IPS-20b (cell line): ENCODE measurements at regions not wholly inside any gene's neighbourhood (a gene's known extent, or its start where the extent isn't known, plus 50 kb on each side); places are given as distances from the start of the nearest gene placed in this dataset.

Source experiments
- H3K27ac ChIP-seq: one replicate; pipeline ENCODE4 v1.5.1; 2013; ENCODE audit warnings: low read length
- H3K27me3 ChIP-seq: 2 replicates; pipeline ENCODE4 v1.6.1; 2013; ENCODE audit warnings: mild to moderate bottlenecking, low read length, inconsistent platforms; ENCODE audit not compliant: insufficient read depth
- H3K36me3 ChIP-seq: 2 replicates; pipeline ENCODE4 v1.6.1; 2013; ENCODE audit warnings: low read depth, mild to moderate bottlenecking, inconsistent platforms, low read length, moderate library complexity; ENCODE audit not compliant: insufficient read depth
- H3K4me1 ChIP-seq: 2 replicates; pipeline ENCODE4 v1.6.1; 2013; ENCODE audit warnings: mild to moderate bottlenecking, control low read depth, inconsistent platforms, low read length, moderate library complexity; ENCODE audit not compliant: insufficient read depth
- H3K4me3 ChIP-seq: 2 replicates; pipeline ENCODE4 v1.5.1; 2013; ENCODE audit warnings: mild to moderate bottlenecking, low read length, inconsistent platforms
- H3K9ac ChIP-seq: 2 replicates; pipeline ENCODE4 v1.6.1; 2013; ENCODE audit warnings: low read depth, mild to moderate bottlenecking, inconsistent platforms, low read length, moderate library complexity
- H3K9me3 ChIP-seq: 2 replicates; pipeline ENCODE4 v1.6.1; 2013; ENCODE audit warnings: mild to moderate bottlenecking, low read depth, low read length, inconsistent platforms; ENCODE audit not compliant: insufficient read depth

DNA sequence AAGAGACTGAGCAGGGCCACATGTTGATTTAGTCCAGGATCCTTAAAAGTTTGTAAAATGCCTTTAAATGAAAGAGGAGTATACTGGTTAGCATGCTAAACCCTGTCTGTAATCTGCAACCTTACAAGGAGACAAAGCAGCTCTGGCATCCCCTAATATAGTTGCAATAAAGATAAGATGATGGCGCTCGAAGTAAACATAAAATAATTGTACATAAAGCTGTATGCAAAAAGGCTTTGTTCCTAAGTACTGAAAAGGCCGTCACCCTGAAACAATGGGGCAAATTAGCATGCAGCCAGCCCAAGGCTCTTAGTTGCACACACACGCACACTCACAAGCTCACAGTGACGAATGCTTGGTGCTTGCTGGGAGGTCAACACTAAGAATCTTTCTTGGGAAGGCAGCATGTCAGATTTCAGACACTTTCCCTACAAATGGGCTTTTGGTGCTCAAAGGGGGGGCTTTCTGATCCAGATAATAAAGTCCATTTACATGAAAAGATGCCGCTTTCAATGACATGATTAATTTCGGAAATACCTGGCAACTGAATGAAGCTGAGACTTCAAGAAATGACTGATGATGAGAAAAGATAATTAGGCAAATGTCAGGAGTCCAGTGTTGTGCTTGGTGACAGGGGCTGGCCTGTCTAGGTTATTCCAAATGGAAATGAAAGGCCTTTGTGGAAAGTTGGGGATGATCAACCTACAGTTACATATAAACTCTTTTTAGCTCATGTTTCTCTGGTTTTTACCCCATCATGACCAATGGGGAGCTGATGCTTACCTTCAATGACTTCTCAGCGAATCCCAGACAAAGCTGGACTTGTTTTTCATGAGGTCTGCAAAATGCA, 370.3 kb downstream of the MEIS1 start:
- no peaks in the 10 kb centered on the region for H3K36me3 ChIP-seq
- H3K4me3 ChIP-seq = no peak overlapping the region
- peaks cover 6% of the 10 kb centered on the region; the same call in 1 of the 2 replicates for H3K4me1 ChIP-seq
- H3K27me3 ChIP-seq = no peaks in the 10 kb centered on the region
- H3K9ac ChIP-seq = no peak overlapping the region
- H3K27ac ChIP-seq = no peak overlapping the region
- no peaks in the 10 kb centered on the region for H3K9me3 ChIP-seq

DNA sequence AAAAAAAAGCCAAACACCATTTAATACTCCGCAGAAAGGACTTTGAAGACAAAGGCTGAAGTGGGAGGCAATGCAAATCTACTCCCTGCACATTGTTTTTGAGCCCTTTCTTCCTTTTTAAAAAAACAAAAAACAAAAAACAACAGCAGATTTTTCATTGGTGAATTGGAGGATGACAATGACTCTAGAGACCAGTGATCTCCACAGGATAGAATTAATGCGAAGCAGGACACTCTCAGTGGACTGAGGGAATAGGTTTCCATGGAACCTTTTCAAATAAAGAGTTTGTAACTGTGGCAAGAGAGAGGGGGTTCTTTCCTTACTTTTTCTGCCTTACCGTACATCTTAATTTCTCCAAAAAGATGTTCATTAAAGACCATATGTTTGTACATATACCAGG, 371.0 kb downstream of the MEIS1 start:
- no peaks in the 10 kb centered on the region for H3K9me3 ChIP-seq
- H3K36me3 ChIP-seq = no peaks in the 10 kb centered on the region
- no peaks in the 10 kb centered on the region for H3K27me3 ChIP-seq
- H3K9ac ChIP-seq = no peak overlapping the region
- H3K4me1 ChIP-seq = peaks cover 6% of the 10 kb centered on the region; the same call in 1 of the 2 replicates
- H3K27ac ChIP-seq = no peak overlapping the region
- H3K4me3 ChIP-seq = no peak overlapping the region

DNA sequence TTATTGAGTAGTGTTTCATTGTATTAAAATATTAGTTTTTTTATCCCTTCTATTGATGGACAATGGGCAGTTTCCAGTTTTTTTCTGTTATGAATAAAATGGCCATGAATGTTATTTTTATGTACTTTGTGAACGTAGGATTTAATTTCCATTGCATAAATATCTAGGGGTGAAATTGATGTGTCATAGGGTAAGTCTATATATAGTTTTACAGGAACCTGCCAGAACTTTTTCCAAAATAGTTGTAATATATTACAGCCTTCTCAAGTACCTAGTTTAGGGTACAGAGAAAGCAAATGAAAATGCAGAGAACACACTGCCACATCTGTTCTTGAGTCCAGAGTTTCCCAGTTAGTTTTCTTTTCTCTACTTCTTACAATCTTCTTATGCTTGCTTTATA, 378.6 kb downstream of the MEIS1 start:
- no peaks in the 10 kb centered on the region for H3K36me3 ChIP-seq
- no peaks in the 10 kb centered on the region for H3K4me1 ChIP-seq
- no peak overlapping the region for H3K4me3 ChIP-seq
- H3K27me3 ChIP-seq = no peaks in the 10 kb centered on the region
- no peak overlapping the region for H3K27ac ChIP-seq
- H3K9me3 ChIP-seq = peaks cover 2% of the 10 kb centered on the region
- H3K9ac ChIP-seq = no peak overlapping the region

DNA sequence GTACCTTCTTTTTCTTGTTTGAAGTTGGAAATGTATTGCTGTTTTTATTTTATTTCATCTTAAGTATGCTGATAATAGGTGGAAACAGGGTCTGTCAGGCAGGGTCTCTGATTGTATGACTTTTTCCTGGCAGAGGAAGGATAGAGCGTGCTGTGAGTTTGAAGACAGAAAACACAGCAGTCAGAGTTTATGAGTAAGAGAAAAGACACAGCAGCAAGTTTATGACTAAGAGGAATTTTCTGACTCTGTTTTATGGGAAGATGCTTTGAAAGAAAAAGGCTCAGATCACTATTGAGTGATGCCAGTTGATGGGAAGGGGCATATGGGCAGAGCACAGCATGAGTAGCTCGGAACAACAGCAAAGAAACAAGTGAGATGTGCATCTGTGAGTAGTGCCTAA, 379.1 kb downstream of the MEIS1 start:
- H3K9me3 ChIP-seq = peaks cover 6% of the 10 kb centered on the region
- no peak overlapping the region for H3K9ac ChIP-seq
- no peaks in the 10 kb centered on the region for H3K27me3 ChIP-seq
- no peaks in the 10 kb centered on the region for H3K36me3 ChIP-seq
- H3K4me1 ChIP-seq = no peaks in the 10 kb centered on the region
- no peak overlapping the region for H3K27ac ChIP-seq
- no peak overlapping the region for H3K4me3 ChIP-seq

DNA sequence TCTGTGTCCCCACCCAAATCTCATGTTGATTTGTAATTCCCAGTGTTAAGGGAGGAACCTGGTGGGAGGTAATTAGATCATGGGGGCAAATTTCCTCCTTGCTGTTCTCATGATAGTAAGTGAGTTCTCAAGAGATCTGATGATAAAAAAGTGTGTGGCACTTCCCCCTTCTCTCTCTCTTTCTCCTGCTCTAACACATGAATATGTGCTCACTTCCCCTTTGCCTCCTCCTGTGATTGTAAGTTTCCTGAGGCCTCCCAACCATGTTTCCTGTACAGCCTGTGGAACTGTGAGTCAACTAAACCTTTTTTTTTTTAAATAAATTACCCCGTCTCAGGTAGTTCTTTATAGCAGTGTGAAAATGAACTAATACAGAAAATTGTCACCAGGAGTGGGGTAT, 380.0 kb downstream of the MEIS1 start:
- Histone ChIP-seq H3K4me1 (no peaks in the 10 kb centered on the region), H3K9me3 (peaks cover 8% of the 10 kb centered on the region), H3K27ac (no peak overlapping the region), H3K27me3 (no peaks in the 10 kb centered on the region), H3K36me3 (no peaks in the 10 kb centered on the region), H3K9ac (no peak overlapping the region), H3K4me3 (no peak overlapping the region)

DNA sequence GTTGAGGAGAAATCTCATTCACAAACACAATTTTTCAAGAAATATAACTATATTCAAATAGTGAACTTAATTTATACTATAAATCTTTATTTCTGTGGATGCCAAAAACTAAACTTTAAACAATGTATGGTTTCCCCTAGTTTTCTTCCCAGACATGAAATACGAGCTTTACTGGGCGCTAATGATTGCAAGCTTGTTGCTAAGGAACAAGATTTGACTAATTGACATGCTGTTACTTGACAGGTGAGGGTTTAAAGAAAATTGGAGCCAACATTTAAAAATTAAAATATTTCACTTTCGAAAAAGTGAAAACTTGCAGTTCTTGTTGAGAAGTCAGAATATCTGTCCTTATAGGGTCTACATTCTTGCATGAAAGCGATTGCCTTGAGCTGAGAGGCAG, 381.0 kb downstream of the MEIS1 start:
- Histone ChIP-seq H3K36me3 (no peaks in the 10 kb centered on the region), H3K9ac (no peak overlapping the region), H3K27ac (no peak overlapping the region), H3K27me3 (no peaks in the 10 kb centered on the region), H3K9me3 (peaks cover 8% of the 10 kb centered on the region), H3K4me3 (no peak overlapping the region), H3K4me1 (no peaks in the 10 kb centered on the region)

DNA sequence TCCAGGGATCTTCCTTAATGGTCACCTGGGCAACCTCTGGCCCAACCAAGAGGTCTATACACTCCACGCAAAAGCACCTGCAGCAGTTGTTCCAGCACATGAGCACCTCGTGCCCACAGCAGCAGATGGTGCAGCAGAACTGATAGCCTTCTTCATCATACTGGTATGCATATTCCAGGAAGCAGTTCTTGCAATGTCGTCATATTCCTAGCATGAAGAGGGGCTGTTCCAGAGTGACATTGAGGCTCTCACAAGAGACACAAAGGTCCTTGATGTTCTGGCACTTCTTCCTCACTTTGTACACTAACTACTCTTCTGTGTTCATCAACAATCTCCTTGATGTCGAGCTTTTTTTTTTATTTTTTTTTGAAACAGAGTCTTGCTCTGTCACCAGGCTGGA, 386.2 kb downstream of the MEIS1 start:
- H3K9me3 ChIP-seq = peaks cover 8% of the 10 kb centered on the region

DNA sequence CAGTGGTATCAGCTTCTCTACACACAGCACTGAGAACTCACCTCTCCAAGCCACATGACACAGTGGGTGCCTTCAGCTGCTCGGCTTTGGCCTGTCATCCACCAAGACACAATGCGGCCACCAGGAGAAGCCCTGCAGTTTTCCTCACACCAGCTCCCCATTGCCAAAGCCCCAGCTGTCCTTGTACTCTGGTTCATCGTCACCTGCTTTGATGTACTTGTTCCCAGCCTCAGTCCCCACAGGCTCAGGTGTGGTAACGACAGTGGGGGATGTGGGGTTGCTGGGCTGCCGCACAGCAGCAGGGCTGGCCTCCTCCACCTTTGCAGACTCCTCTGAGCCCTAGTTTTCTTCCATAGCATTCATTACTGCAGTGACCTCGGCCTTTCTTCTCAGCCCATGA, 387.3 kb downstream of the MEIS1 start:
- Histone ChIP-seq H3K9ac (no peak overlapping the region), H3K27me3 (no peaks in the 10 kb centered on the region), H3K4me3 (no peak overlapping the region), H3K9me3 (peaks cover 8% of the 10 kb centered on the region), H3K4me1 (no peaks in the 10 kb centered on the region), H3K36me3 (no peaks in the 10 kb centered on the region), H3K27ac (no peak overlapping the region)

More for the DNA sequence above, 386.2 kb downstream of the MEIS1 start:
- Histone ChIP-seq H3K27ac (no peak overlapping the region), H3K27me3 (no peaks in the 10 kb centered on the region), H3K4me3 (no peak overlapping the region), H3K4me1 (no peaks in the 10 kb centered on the region), H3K9ac (no peak overlapping the region), H3K36me3 (no peaks in the 10 kb centered on the region)

DNA sequence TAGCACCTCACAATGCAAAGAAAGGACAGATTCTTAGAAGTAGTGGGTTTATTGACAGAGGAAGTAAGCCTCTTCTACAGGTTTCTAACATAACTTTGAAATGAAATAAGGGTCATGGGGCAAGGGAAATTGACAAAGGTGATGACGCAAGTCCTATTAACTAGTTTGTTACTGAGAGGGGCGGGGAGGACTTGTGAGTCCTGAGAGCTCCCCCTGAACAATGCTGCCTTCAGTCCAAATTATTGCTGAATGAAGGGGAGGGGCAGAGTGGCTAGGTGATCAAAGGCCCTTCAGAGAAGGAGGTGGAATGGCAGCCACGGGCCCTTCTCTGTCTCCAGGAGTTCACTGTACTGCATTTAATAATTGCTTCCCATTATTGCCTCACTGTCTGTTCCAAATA, 390.0 kb downstream of the MEIS1 start:
- Histone ChIP-seq H3K27ac (no peak overlapping the region), H3K4me3 (no peak overlapping the region), H3K9me3 (no peaks in the 10 kb centered on the region), H3K27me3 (no peaks in the 10 kb centered on the region), H3K36me3 (no peaks in the 10 kb centered on the region), H3K9ac (no peak overlapping the region), H3K4me1 (no peaks in the 10 kb centered on the region)

DNA sequence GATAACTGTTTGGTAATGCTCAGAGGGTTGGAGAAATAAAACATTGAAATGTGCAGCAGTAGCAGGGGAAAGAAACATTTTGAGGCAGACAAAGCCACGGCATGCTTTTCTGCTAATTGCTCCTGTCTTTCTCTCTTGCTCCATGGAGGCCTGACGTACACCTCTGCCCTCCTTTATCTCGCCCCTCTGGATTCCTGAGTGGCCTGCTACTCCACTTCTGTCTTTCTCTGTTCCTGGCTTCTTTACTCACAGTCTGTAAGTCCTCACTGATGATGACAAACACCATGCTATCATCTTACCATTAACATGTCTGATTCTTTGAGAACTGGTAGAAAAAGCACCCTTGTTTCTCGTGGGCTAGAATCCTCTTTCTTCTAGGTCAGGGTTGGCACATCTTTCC, 392.9 kb downstream of the MEIS1 start:
- H3K36me3 ChIP-seq = no peaks in the 10 kb centered on the region
- H3K9me3 ChIP-seq = no peaks in the 10 kb centered on the region
- H3K27me3 ChIP-seq = no peaks in the 10 kb centered on the region
- H3K4me3 ChIP-seq = no peak overlapping the region
- no peaks in the 10 kb centered on the region for H3K4me1 ChIP-seq
- no peak overlapping the region for H3K9ac ChIP-seq
- H3K27ac ChIP-seq = no peak overlapping the region

DNA sequence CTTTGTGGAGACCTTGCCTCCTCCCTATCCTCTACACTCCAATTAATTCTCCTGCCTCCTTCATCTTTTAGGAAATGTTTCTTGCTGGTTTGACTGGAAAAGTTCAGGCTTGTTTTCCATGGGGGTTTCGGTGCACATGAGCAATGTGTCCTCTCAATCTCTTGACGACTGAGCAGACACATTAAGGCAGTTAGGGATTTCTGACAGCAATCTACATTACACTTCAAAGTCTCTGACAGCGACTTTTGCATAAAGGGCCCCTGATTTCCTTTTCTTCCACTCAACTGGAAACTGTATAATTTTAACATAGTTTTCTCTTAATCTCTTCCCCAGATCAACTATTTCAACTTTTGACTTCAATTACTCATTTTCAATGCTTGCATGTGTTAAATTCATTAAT, 394.0 kb downstream of the MEIS1 start:
- H3K9ac ChIP-seq = no peak overlapping the region
- no peaks in the 10 kb centered on the region for H3K36me3 ChIP-seq
- no peaks in the 10 kb centered on the region for H3K27me3 ChIP-seq
- no peak overlapping the region for H3K27ac ChIP-seq
- no peak overlapping the region for H3K4me3 ChIP-seq
- H3K9me3 ChIP-seq = no peaks in the 10 kb centered on the region
- no peaks in the 10 kb centered on the region for H3K4me1 ChIP-seq

DNA sequence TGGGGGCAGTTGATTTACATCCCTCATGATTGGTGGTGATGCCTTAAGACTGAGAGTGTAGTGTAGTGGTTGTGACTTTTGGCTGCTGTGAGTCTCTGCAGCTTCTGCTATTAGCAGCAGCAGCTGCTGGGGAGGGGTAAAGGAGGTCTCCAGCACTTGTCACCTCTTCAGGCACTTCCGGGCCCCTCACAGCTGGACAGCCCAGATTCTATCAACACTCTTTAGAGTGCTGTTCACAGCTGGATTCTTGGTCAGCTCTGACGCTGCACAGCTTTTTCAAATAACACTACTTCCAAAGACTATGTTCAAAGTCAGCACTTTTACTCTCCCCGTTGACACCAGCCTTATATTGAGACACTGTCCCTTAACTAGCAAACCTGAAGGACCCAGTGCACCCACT, 396.0 kb downstream of the MEIS1 start:
- H3K4me1 ChIP-seq = no peaks in the 10 kb centered on the region
- H3K36me3 ChIP-seq = no peaks in the 10 kb centered on the region
- H3K27me3 ChIP-seq = no peaks in the 10 kb centered on the region
- H3K27ac ChIP-seq = no peak overlapping the region
- no peak overlapping the region for H3K4me3 ChIP-seq
- H3K9me3 ChIP-seq = no peaks in the 10 kb centered on the region
- H3K9ac ChIP-seq = no peak overlapping the region
